Limb (tissue), 2 donors: ENCODE measurements at regions not wholly inside any gene's neighbourhood (a gene's known extent, or its start where the extent isn't known, plus 50 kb on each side); places are given as distances from the start of the nearest gene placed in this dataset.
A peak's percentile ranks its signal among the peaks of the same experiment; 100 is the strongest.

Experiments used
- DNase-seq, 2 donors: peaks; one replicate each; pipeline ENCODE4 v3.0.0-alpha.2; 2016; ENCODE audit errors: extremely low spot score in 2 of 2

DNA sequence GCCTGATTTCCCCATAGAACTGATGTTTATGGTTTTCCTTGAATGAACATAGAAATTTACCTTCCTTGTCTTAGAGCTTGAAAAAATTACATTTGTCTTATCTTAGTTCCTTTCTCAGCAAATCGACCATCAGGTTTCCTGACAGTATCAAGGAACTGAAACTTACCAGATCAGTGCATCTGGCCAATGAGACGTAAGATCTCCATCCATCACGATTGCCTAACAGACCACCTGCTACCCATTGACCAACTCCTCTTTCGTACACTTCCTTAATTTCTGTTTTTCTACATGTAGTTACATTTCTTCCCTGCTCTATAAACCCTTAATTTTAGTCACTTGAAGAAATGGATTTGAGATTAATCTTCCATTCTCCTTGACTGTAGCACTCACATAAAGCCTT lies 57.4 kb upstream of the TMPRSS15 start:
- DNase-seq = no peak

DNA sequence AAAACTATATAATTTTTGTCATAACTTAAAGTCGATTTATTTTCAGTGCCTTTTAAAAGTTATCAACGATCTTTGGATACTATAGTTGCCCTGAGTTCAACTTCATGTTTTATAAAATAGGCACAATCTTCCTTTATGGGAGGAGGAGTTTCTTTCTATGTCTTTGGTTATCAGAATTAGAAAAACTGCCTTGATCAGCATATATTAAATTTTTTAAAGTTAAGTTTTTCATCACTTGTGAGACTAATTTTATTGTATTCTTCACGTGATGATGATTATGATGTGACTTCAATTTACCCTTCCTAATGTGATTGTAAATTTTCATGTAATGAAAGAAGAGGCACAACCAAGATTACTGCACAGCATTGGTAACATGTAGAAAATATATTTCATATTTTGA lies 58.2 kb upstream of the TMPRSS15 start:
- DNase-seq = no peak

DNA sequence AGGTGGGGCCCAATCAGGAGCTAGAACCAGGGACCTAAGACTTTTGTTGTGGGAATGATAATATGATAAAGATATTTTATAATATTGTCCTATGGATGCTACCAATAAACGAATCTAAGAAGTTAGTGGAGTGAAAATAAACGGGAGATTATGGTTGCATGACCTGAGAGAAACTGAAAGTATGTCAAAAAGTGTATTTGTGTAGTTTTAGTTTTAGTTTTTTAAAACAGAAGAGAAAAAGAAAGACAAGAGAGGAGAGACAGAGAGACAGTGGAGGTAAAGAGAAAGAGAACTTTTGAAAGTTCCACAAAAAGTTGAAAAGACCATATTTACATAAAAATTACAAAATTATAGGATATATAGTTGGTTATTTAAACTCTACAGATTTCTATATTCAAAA lies 64.1 kb upstream of the TMPRSS15 start:
- DNase-seq = no peak

DNA sequence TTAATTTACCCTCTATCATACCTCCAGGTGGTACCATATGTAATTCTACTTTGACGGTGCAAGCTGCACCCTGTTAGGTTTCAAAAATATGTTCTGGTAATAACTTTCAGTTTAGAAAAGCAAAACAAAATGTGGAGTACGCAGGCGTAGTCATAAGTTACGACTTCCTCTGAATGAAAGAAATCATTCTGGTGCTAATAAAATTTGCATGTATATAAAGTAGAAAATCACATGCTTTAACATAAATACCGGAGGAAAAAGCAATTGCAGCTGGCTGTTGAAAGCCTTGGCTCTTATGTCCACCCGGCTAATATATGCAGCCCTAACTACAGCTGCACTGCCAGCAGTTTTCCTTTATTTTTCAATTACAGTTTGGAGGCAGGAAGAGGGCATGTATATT lies 65.2 kb upstream of the TMPRSS15 start:
- peak in 1 of 2 donors; percentile 34 for DNase-seq

DNA sequence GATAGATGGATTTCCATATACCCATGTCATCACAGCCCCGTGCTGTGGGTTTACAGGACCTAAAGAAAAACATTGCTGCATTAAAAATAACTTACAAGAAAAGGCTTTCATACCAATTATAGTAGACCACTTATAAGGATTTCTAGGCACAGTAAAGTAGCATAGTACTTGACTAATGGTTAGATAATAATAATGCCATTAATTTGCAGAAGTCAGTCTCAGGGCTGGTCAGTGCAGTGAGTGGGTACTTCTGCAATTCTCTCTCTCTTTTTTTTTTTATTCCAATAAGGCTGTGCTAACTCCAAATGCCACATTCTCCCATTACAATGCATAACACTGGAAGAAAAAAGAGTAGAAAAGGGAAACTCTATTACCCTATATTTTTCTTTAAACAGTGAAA lies 73.1 kb upstream of the TMPRSS15 start:
- DNase-seq = no peak

DNA sequence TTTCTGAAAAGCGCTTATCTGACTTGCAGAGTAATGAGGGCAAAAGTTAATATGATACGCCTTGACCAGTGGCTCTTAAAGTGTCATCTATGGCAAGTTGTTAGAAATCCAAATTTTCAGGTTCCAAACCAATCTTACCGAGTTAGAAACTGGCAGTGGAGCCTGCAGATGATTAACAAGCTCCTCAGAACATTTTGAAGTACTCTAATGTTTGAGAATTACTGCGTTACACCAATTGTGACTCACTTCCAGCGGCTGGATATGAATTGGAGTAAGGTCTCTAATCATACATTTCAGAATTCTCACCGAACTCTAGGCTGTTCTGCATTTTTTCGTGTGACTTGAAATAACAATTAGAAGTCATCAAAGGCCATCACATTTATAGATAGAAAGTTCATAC lies 73.5 kb upstream of the TMPRSS15 start:
- DNase-seq = no peak

DNA sequence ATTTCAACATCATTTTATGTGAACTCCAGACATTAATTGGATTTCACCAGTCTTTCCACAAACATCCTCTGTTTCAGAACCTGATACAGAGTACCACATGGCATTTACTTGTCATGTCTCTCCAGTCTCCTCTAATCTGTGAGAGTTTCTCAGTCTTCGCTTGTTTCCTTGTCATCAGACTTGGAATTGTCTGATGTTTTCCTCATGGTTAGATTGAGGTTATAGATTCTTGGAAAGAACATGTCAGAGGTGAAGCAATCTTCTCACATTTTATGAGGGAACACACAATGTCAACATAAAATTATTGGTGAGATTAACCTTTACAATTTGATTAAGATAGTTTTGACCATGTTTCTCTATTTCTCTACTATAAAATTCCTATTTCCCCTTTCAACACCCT lies 74.9 kb upstream of the TMPRSS15 start:
- no peak for DNase-seq

DNA sequence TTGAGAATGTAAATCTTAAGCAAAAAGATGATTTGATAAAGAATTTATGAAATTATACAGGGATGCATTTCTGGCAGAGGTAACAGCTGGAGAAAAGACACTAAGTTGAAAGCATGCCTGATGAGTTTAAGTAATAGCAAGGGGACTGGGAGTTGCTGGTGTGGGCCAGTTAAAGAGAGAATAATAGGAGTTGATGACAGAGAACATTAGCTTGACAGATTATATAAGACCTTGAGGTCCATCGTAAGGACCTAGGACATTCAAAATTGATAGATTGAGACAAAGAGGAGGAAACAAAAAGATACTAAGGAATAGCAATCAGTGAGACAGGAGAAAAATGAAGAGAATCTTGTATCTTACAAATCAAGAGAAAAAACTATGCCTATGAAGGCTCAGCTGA lies 84.7 kb upstream of the TMPRSS15 start:
- no peak for DNase-seq

DNA sequence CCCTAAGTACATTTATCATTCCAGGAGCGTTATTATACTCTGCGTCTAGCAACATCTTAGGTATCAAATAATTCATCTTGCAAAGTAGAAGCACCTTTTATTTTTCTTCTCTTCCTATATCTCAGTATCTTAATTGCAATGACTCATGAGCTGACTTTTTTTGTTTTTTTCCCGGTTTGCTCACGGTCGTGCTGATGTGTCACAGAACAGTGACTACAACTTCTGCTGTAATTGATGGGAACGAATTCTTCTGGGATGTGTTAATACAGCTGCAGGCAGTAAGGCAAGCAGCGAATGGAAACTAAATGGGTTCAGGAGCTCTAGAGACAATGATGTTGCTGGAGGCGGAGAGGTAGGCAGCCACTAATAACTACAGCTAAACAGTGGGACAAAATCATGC lies 89.8 kb upstream of the TMPRSS15 start:
- no peak for DNase-seq

DNA sequence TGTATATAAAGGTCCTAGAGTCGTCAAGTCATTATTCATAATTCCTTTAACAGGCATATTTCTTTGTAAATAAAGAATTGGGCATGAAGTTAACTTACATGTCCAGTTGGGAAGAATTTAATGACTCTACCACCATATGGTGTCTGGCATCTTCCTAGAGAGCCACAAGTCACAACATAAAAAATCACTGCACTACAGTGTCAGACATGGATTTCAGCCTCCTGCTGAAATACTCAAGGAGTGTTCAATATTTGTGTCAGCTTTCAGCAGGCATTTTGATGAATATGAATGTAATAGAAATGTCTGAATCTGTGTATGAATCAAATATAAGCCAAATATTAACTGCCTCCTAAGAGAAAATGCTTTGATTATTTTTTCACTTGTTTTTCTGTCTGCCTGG lies 91.9 kb upstream of the TMPRSS15 start:
- no peak for DNase-seq

DNA sequence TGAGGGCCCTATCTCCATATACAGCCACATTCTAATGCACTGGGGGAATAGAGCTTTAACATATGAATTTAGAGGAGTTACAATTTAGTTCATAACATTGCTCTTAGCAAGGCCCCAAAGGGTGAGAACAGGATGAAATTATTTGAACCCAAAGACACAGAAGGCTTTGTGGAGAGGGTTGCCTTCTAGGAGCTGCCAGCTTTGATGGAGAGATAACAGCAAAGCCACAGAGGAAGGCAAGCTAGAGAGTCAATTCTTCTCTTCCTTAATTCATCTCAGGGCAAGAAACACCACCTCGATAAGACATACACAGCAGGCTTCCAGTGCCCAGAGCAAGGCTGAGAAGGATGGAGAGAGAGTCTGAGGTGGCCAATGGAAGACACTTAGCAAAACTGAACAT lies 94.8 kb upstream of the TMPRSS15 start:
- DNase-seq = no peak

DNA sequence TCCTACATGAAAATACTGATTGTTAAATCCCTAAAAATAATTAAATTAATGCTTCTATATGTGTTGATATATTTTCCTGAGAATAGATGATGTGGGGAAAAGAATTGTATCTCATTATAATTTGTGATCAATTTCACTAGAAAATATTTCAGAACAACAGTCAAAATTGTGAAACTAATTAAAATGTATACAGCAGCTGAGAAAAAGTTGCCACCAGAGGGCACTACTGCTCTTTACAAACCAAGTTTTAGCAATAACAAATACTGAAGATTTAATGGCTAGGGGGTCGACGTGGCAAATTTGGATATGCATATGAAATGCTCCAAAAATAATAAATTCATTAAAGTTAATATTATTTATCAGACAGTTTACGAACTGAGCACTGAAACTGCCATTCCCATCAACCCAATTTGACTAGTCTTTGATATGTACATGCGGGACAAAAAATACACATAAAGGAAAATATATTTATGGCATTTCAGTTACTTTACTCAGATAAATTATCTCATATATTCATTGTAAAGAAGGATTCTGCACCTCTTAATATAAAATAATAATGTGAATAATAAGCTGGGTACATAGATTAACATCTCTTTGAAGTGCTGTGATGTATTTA lies 96.3 kb upstream of the TMPRSS15 start:
- peak; percentile 57 to 68 for DNase-seq

DNA sequence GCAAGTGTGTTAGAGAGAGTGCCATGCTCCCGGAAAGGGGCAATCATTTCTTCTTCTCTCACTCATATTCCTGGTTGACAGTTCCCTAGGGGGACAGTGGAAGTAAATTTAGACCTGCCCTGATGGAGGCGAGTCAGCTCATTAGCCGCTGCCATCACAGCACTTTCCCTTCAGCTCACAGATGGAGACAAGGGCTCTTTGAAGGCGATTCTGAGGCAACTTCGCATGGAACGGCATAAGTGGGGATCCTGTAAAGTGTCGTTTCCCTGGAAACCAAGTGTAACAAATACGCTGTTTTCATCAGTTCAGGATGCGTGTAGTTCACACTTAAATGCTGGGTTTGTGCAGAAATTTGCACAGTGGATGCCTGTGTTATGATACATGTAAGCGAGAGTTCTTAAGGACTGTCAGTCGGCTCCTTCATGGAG lies 114.5 kb upstream of the TMPRSS15 start:
- DNase-seq = peak in 1 of 2 donors; percentile 24

DNA sequence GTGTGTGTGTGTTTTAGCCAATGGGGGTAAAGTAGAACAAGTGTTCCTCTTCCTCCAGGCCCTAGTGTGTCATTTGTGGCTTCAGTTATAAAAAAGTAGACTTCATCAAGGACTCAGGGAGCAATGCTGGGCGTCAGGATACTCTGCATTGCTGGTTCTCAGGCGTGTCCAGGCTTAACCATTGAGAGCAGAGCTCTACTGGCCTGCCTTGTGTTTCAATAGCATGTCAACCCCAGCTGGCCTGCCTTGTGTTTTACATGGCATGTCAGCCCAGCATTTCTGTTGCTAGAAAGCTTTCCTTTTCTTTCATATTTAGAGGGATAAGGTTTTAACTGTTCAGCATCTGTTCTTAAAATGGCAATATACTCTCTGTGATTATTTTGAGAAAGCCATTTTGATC lies 117.6 kb upstream of the TMPRSS15 start:
- DNase-seq = no peak

DNA sequence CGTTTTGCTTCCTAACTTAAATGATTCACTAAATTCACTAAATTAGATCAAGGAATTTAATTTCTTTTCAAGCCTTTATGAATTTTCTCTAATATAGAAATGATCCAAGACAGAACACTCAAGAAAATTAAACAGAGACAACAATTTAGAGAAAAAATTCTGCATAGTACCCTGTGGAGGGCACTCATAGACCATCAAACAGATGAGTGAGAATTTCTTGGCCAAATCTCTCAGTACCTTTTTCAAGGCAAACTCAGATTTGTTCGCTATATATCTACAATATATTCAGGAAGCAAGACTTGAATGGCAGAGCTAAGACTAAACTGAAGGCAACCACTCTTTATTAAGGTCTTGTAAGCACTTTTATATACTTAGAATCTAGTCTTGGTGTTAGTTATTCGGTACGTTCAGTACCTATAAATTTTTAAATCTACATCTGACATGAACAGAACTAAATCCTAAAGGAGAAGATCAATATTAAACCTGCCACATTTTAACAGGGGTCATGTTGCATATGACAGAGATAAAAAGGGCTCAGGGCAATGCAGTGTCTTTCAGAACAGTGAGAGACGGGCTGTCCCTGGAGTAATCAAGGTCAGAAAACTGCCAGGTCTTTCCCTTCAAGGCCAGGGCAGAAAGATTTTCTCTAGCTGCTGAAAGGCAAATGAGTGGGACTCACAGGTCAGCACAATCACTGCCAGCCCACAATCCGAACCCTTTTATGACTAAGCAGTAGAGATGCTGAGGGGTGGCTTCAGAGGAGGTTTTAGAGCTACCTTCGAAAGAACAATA lies 118.8 kb upstream of the TMPRSS15 start:
- peak in 1 of 2 donors; percentile 33 for DNase-seq

DNA sequence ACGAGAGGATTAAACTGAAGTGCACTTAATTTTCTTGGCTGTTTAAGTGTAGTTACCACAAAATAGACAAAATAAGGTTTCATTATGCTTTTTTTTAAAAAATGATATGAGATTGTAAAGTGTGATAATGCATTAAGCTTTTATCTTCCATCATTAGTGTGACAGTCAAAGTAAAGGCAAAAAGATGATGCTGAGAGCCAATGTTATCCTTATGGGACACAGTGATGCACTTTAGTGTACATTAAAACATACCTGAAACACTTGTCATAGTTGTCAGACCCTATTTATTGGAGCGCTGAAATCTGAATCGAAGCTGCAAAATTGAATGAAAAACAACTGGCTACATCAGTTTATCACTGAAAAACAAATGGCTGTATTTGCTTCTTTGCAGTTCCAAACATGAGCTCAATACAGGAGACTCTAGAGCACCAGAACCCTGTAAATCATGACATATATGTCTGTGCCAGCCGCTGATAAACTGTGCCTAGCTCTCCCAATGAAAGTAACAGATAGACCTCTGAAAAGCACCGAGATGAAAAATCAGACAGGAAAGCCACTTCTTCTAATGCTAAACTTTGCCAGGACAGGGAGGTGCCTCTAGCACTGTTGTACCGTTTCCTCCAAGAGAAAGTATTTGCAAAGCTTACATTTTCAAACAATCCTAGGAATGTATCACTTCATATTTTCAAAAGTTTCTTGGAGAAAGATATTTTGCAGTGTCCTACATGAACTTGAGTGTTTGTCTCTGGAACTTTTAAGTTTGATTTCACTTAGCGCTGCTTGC lies 120.7 kb upstream of the TMPRSS15 start:
- no peak for DNase-seq

DNA sequence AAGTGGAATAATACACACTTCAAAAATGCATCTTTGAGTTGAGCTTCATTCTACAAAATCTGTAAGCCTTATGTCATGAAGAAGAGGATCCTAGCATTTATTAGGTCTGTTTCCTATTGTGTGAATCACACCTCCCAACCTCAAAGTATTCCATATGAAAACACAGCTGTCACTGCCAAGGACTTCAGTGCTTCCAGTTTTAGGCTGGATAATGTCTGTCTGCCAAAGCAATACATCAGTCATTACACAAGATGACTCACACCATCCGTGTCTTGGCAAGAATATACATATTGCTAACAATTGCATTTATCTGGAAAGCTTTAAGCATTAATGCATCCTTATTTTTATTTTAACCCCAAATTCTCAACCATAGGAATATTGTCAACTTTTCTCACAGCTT lies 125.7 kb upstream of the TMPRSS15 start:
- peak in 1 of 2 donors; percentile 89 for DNase-seq

DNA sequence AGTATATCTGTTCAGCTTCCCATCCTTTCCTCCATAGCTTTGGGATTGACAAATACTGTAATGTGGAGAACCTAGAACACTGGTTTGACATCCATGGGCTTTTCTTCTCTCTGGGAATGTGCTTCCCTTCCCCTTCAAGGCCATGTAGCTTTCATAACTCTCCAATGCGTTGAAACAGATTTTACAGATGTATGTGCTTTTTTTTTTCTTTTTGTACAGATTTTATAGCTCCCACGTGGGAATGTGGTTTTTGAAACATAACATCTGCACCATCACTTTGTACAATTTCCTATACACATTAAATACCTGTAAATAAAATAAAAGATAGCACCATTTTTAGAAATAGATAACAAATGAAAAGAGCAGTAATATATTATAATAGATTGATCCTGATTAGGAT lies 138.5 kb upstream of the TMPRSS15 start:
- no peak for DNase-seq

DNA sequence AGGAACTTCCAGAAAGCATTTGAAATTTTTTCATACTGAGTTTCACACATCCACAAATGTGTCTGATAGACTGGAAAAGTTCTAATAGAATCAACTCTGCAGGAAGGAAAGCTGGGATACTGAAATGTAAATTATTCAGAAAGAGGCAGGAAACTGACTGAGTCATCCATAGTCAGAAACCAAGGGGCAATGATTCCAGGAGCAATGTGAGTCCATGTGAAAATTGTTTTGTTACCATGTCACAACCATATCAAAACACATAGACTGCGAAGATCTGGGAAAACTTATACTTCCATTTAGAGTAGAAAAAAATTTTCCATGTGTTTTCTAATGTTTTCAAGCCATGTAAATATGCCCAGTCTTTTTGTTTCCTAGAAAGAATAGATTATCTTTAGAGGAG lies 142.3 kb upstream of the TMPRSS15 start:
- no peak for DNase-seq

DNA sequence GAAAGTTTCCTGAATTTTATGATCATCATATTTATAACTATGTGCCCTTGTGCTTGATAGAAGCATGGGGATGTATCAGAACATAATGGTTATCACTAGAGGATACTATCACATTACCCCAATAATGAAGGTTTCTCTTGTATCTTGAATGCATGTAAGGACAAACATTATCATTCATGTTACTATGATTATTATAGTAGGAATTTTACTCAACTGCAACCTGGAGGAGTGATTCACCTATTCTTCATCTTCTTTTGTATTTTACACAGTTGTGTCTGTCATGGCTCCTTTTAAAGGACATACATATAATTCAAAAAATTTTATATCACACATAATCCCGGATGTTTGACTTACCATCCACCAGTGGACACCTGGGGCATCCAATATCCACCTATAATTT lies 143.8 kb upstream of the TMPRSS15 start:
- DNase-seq = no peak

DNA sequence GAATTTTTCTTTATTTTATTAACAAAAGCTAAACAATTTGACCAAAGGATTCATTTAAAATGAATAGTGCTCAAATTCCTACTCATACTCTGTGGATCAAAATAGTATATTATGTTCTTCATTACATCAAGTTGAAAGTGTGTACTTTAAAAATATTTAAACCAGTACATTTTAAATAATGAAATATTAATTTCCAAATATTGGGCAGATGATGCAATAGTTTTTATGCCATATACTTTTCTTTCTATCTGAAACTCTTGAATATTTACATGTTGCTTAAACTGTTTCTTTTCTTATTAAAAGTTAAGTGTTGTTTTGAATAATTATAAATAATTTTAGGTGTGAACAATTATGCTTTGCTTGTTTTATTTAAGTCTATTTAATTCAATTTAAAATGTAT lies 144.7 kb upstream of the TMPRSS15 start:
- DNase-seq = no peak

DNA sequence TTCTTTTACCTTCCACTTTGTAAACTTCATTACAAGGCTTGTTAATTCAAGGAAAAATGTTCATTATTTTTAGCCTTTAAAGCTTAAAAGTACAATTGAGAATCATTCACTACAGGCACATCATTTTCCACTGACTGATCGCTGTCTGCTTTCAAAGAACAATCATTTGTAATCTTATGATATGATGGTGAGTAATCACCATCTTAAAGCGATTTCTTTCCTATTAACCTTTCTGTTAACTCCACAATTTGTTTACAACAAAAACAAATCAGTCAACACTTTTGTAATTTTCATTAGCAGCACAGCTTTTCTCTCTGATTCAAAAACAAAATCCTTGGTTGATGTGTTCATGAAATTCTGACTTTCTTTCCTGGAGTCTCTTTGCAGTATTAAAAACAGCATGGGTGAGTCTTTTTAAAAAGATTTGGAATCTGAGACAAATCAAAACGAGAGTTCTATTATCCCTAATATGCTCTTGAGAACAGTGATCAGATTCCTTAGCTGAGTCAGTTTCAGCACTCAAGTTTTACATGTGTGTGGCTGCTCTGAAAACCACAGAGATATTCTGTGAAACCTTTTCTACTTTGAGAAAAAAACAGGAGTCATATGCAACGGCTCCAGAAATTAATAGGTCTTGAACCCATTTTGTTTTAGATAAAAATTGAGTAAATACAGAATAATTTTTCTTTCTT lies 145.8 kb upstream of the TMPRSS15 start:
- no peak for DNase-seq
